B cell (primary cell): ENCODE measurements at regions not wholly inside any gene's neighbourhood (a gene's known extent, or its start where the extent isn't known, plus 50 kb on each side); places are given as distances from the start of the nearest gene placed in this dataset.
"Not testable (repeated sequence)": the region's sequence is repeated elsewhere in the genome, so short reads cannot be mapped to it uniquely, and the experiment has no call there.

ENCODE experiments used
- ATAC-seq: fragments of 200-7000 bp; cut with Tn5 transposase; one replicate; pipeline ENCODE4 v1.10.0; 2021; ENCODE audit warnings: low read depth, mild to moderate bottlenecking, moderate number of reproducible peaks, moderate library complexity
- CTCF ChIA-PET: fragments of 350-600 bp; sonication (Branson Sonifier 250); formaldehyde crosslinking; loops from one replicate; lab custom pipeline; 2021; ENCODE audit warnings: antibody characterized with exemption, inconsistent platforms; lab: Charles Lee
- POLR2A ChIA-PET: fragments of 350-600 bp; sonication (Branson Sonifier 250); formaldehyde crosslinking; loops from one replicate; lab custom pipeline; 2021; ENCODE audit warnings: antibody characterized with exemption; lab: Charles Lee
- DNase-seq: peaks from one replicate; pipeline ENCODE4 v3.0.0; 2013
- H2AFZ ChIP-seq: 2 replicates; pipeline ENCODE4 v1.6.1; 2012; ENCODE audit warnings: mild to moderate bottlenecking, low read depth, low read length; ENCODE audit not compliant: insufficient read depth, poor library complexity, severe bottlenecking
- H3K27ac ChIP-seq, 2 donors: 1 replicate in 1 of 2; 2 replicates in 1 of 2; pipeline ENCODE4 v1.5.1; 2012 to 2013; ENCODE audit warnings: low read length in 2 of 2, mild to moderate bottlenecking in 2 of 2, moderate library complexity in 1 of 2
- H3K27me3 ChIP-seq, 4 experiments: fragments of 200-600 bp in 1 of 4; sonication (generic) in 1 of 4; replicated peaks in 1 of 4; 1 replicate in 2 of 4; 2 replicates in 2 of 4; pipeline versions ENCODE4 v1.6.1 to v1.7.0; 2013 to 2016; ENCODE audit warnings: low read length in 3 of 4, mild to moderate bottlenecking in 2 of 4, mixed read lengths in 1 of 4, moderate library complexity in 1 of 4; ENCODE audit not compliant: insufficient read depth in 4 of 4, control insufficient read depth in 3 of 4; ENCODE audit errors: control extremely low read depth in 1 of 4
- H3K36me3 ChIP-seq, 2 experiments: replicated peaks in 1 of 2; 1 replicate in 1 of 2; 2 replicates in 1 of 2; pipeline versions ENCODE4 v1.6.1 to v1.7.1; 2013; ENCODE audit warnings: low read length in 1 of 2; ENCODE audit not compliant: insufficient read depth in 2 of 2, control insufficient read depth in 1 of 2; ENCODE audit errors: control extremely low read depth in 1 of 2, extremely low read depth in 1 of 2
- H3K4me1 ChIP-seq, 2 donors: fragments of 200-600 bp in 1 of 2; sonication (generic) in 1 of 2; 1 replicate in 1 of 2; 2 replicates in 1 of 2; pipeline versions ENCODE4 v1.5.1 to v1.6.1; 2013 to 2017; ENCODE audit warnings: low read length in 2 of 2; ENCODE audit not compliant: control insufficient read depth in 2 of 2, insufficient read depth in 2 of 2
- H3K4me2 ChIP-seq: replicated peaks from 2 replicates; pipeline ENCODE3; 2012; ENCODE audit warnings: mild to moderate bottlenecking, low read depth, low read length; ENCODE audit not compliant: poor library complexity, severe bottlenecking
- H3K4me3 ChIP-seq, 5 experiments: fragments of 200-600 bp in 1 of 5; sonication (generic) in 1 of 5; 1 replicate in 3 of 5; 2 replicates in 2 of 5; pipeline versions ENCODE4 v1.5.1 to v1.7.0; 2011 to 2016; ENCODE audit warnings: low read length in 4 of 5, mild to moderate bottlenecking in 4 of 5, low read depth in 2 of 5, control low read depth in 1 of 5, moderate library complexity in 1 of 5; ENCODE audit not compliant: insufficient read depth in 1 of 5; ENCODE audit errors: control extremely low read depth in 1 of 5, extremely low read depth in 1 of 5
- H3K79me2 ChIP-seq: fragments of 200-600 bp; sonication (generic); one replicate; pipeline ENCODE4 v1.6.0; 2016; ENCODE audit warnings: low read length; ENCODE audit not compliant: control insufficient read depth, insufficient read depth
- H3K9ac ChIP-seq: fragments of 200-600 bp; sonication (generic); 2 replicates; pipeline ENCODE4 v1.6.1; 2017; ENCODE audit warnings: mild to moderate bottlenecking, low read length, moderate library complexity
- H3K9me3 ChIP-seq, 3 donors: one replicate each; pipeline versions ENCODE4 v1.6.1 to v1.7.1; 2013; ENCODE audit warnings: low read length in 2 of 3; ENCODE audit not compliant: control insufficient read depth in 2 of 3, insufficient read depth in 1 of 3; ENCODE audit errors: control extremely low read depth in 1 of 3
- H4K20me1 ChIP-seq: 2 replicates; pipeline ENCODE4 v1.6.0; 2012; ENCODE audit warnings: mild to moderate bottlenecking, low read length; ENCODE audit not compliant: insufficient read depth, control insufficient read depth, poor library complexity, severe bottlenecking
- H3K27ac Mint-ChIP-seq: one replicate; pipeline ENCODE4 v1.8.0; 2021; ENCODE audit warnings: mixed read lengths
- H3K27me3 Mint-ChIP-seq: one replicate; pipeline ENCODE4 v1.8.0; 2021; ENCODE audit warnings: mixed read lengths
- H3K4me1 Mint-ChIP-seq: one replicate; pipeline ENCODE4 v1.8.0; 2021; ENCODE audit warnings: mixed read lengths
- H3K4me3 Mint-ChIP-seq: one replicate; pipeline ENCODE4 v1.8.0; 2021; ENCODE audit warnings: mixed read lengths
- H3K9me3 Mint-ChIP-seq: one replicate; pipeline ENCODE4 v1.8.0; 2022; ENCODE audit warnings: mixed read lengths; ENCODE audit not compliant: insufficient read depth
- CTCF ChIP-seq: fragments of 200-600 bp; IDR thresholded peaks from one replicate; pipeline ENCODE4 v1.8.0; 2022; ENCODE audit warnings: antibody characterized with exemption, mild to moderate bottlenecking
- EZH2 ChIP-seq: IDR thresholded peaks from 2 replicates; pipeline ENCODE4 v1.6.1; 2012; ENCODE audit warnings: borderline replicate concordance, low read depth, mild to moderate bottlenecking, moderate library complexity, low read length; ENCODE audit not compliant: insufficient read depth, poor library complexity, severe bottlenecking
- WGBS: methylation state at CpG from one replicate; pipeline ENCODE4 v1.1.5; 2013; ENCODE audit warnings: missing lambda C conversion rate; ENCODE audit not compliant: insufficient coverage; 5-methylcytosine and 5-hydroxymethylcytosine counted together
- intact Hi-C: fragments of 100-400 bp; cut with micrococcal nuclease; formaldehyde crosslinking; loops from one replicate; pipeline ENCODE4 v1.10.0; 2022

- no peak for TF ChIP-seq CTCF
- no peak for TF ChIP-seq EZH2
- H3K4me1 Mint-ChIP-seq = no peaks in the 10 kb centered on the region
- H2AFZ ChIP-seq = no peak overlapping the region
- H3K36me3 ChIP-seq = no peaks in the 10 kb centered on the region
- no peaks in the 10 kb centered on the region for H3K27me3 ChIP-seq
- H3K4me2 ChIP-seq = no peak overlapping the region
- H3K4me3 ChIP-seq = no peak overlapping the region
- H3K27ac Mint-ChIP-seq = no peak overlapping the region
- no peak overlapping the region for H3K27ac ChIP-seq
- ChIA-PET POLR2A (no interaction called here), CTCF (no interaction called here)
- no peaks in the 10 kb centered on the region for H3K27me3 Mint-ChIP-seq
- H3K9ac ChIP-seq = no peak overlapping the region
- DNase-seq (no peak), ATAC-seq (no peak)
- H3K9me3 ChIP-seq = peaks cover 0 to 3% (median 0%) of the 10 kb centered on the region in 3 donors
- no peaks in the 10 kb centered on the region for H3K9me3 Mint-ChIP-seq
- WGBS = no CpG with 5 or more reads among the region's 2 CpGs
- intact Hi-C loops = no loop called here
- H3K4me1 ChIP-seq = no peaks in the 10 kb centered on the region
- no peaks in the 10 kb centered on the region for H4K20me1 ChIP-seq
- no peaks in the 10 kb centered on the region for H3K79me2 ChIP-seq
- no peak overlapping the region for H3K4me3 Mint-ChIP-seq
Measured at GRCh38 chr7:49613759-49614158, 159.7 kb upstream of the VWC2 start.

- H3K27ac Mint-ChIP-seq, H3K27me3 ChIP-seq, H3K36me3 ChIP-seq, H3K79me2 ChIP-seq, H3K4me3 ChIP-seq, H3K4me2 ChIP-seq, H3K27me3 Mint-ChIP-seq, H3K4me1 Mint-ChIP-seq, H2AFZ ChIP-seq, CTCF ChIA-PET, H3K9me3 Mint-ChIP-seq, DNase-seq, POLR2A ChIA-PET, H3K27ac ChIP-seq, ATAC-seq, H3K9me3 ChIP-seq, H3K9ac ChIP-seq, H4K20me1 ChIP-seq, H3K4me1 ChIP-seq, intact Hi-C loops, H3K4me3 Mint-ChIP-seq: not testable (repeated sequence)
- WGBS = no CpG with 5 or more reads among the region's 6 CpGs
Measured at GRCh38 chr7:49614974-49615373, 158.5 kb upstream of the VWC2 start.
